ENCODE measurements at regions not wholly inside any gene's neighbourhood (a gene's known extent, or its start where the extent isn't known, plus 50 kb on each side); places are given as distances from the start of the nearest gene placed in this dataset.

GRCh38 chr10:78628976-78629375, 439.8 kb upstream of the ZMIZ1 start:
- Histone ChIP-seq H3K27ac (ENCODE audit: low read depth in 2 of 2, low read length in 1 of 2) (no peak overlapping the region), H3K4me1 (ENCODE audit: control insufficient read depth in 1 of 2, insufficient read depth in 2 of 2, low read depth in 1 of 2, low read length in 1 of 2) (peaks cover 6 to 28% of the 10 kb centered on the region in 2 experiments; a peak in 3 of 4 replicates), H3K36me3 (replicated peaks in 1 of 2; ENCODE audit: control insufficient read depth in 1 of 2, insufficient read depth in 2 of 2, low read length in 1 of 2) (no peaks in the 10 kb centered on the region), H3K4me3 (ENCODE audit: low read depth in 2 of 2, low read length in 1 of 2) (no peak overlapping the region), H3K9me3 (no peaks in the 10 kb centered on the region), H3K9ac (no peak overlapping the region), H3K79me2 (ENCODE audit: insufficient read depth) (no peaks in the 10 kb centered on the region), H4K20me1 (ENCODE audit: insufficient read depth) (no peaks in the 10 kb centered on the region), H3K9me2 (no peaks in the 10 kb centered on the region), H3F3A (replicated peaks; ENCODE audit: insufficient read depth) (peaks cover 2% of the 10 kb centered on the region), H3K4me2 (no peak overlapping the region), H2AFZ (ENCODE audit: low read depth) (no peak overlapping the region), H3K27me3 (ENCODE audit: insufficient read depth) (no peaks in the 10 kb centered on the region)
- DNase-seq = no peak
- WGBS (ENCODE audit: low lambda C conversion rate) = 81% methylated on average over 8 of the region's 8 CpGs
- POLR2A ChIA-PET = no interaction called here
- CTCF ChIA-PET = interaction anchor here (0.8 kb wide), 1 partner anchor 143 kb away, joined by 3 read pairs; no protein-coding TSS in a partner anchor
- TF ChIP-seq NFIC (IDR thresholded peaks at IDR 0.05; ENCODE audit: borderline replicate concordance) (no peak), USF1 (IDR thresholded peaks at IDR 0.05; ENCODE audit: borderline replicate concordance, low read depth) (no peak), REST (IDR thresholded peaks at IDR 0.05; ENCODE audit: low read depth, low read length) (no peak), CHD2 (IDR thresholded peaks at IDR 0.05; ENCODE audit: low read length, partially characterized antibody) (no peak), IRF3 (IDR thresholded peaks at IDR 0.05; ENCODE audit: low read depth, low read length) (no peak)

- CTCF ChIA-PET = interaction anchor here (0.8 kb wide), 1 partner anchor 142 kb away, joined by 3 read pairs; no protein-coding TSS in a partner anchor
- TF ChIP-seq NFIC (IDR thresholded peaks at IDR 0.05; ENCODE audit: borderline replicate concordance) = no peak
- TF ChIP-seq REST (IDR thresholded peaks at IDR 0.05; ENCODE audit: low read depth, low read length) = no peak
- no peak for TF ChIP-seq ZBTB33 (IDR thresholded peaks at IDR 0.05; ENCODE audit: borderline replicate concordance, low read depth)
- TF ChIP-seq YY1 (IDR thresholded peaks at IDR 0.05; ENCODE audit: low read depth) = no peak
- TF ChIP-seq EP300 (IDR thresholded peaks at IDR 0.05; ENCODE audit: borderline replicate concordance in 1 of 2, low read depth in 1 of 2, low read length in 1 of 2) = no peak
- TF ChIP-seq RXRA (IDR thresholded peaks at IDR 0.05; ENCODE audit: borderline replicate concordance, low read depth) = no peak
- no peak for TF ChIP-seq IRF3 (IDR thresholded peaks at IDR 0.05; ENCODE audit: low read depth, low read length)
- TF ChIP-seq CTCF (IDR thresholded peaks at IDR 0.05) = no peak
These were observed 439.0 kb upstream of the ZMIZ1 start for GRCh38 chr10:78629773-78630172.

More at GRCh38 chr10:78629773-78630172, 439.0 kb upstream of the ZMIZ1 start:
- H3F3A ChIP-seq (replicated peaks; ENCODE audit: insufficient read depth) = peaks cover 2% of the 10 kb centered on the region
- no peak for DNase-seq
- POLR2A ChIA-PET = no interaction called here
- no peak overlapping the region for H3K4me2 ChIP-seq
- peaks cover 7 to 31% of the 10 kb centered on the region in 2 experiments; a peak in 3 of 4 replicates for H3K4me1 ChIP-seq (ENCODE audit: control insufficient read depth in 1 of 2, insufficient read depth in 2 of 2, low read depth in 1 of 2, low read length in 1 of 2)
- H3K27ac ChIP-seq (ENCODE audit: low read depth in 2 of 2, low read length in 1 of 2) = no peak overlapping the region
- H3K9me3 ChIP-seq = no peaks in the 10 kb centered on the region
- H2AFZ ChIP-seq (ENCODE audit: low read depth) = no peak overlapping the region
- H4K20me1 ChIP-seq (ENCODE audit: insufficient read depth) = no peaks in the 10 kb centered on the region
- no peak overlapping the region for H3K4me3 ChIP-seq (ENCODE audit: low read depth in 2 of 2, low read length in 1 of 2)
- H3K79me2 ChIP-seq (ENCODE audit: insufficient read depth) = no peaks in the 10 kb centered on the region
- no peak overlapping the region for H3K9ac ChIP-seq
- H3K27me3 ChIP-seq (ENCODE audit: insufficient read depth) = no peaks in the 10 kb centered on the region
- H3K9me2 ChIP-seq = no peaks in the 10 kb centered on the region
- 85% methylated on average over 11 of the region's 11 CpGs for whole genome bisulfite sequencing (ENCODE audit: low lambda C conversion rate)
- H3K36me3 ChIP-seq (replicated peaks in 1 of 2; ENCODE audit: control insufficient read depth in 1 of 2, insufficient read depth in 2 of 2, low read length in 1 of 2) = no peaks in the 10 kb centered on the region
